Hematopoietic multipotent progenitor cell treated with erythropoietin and hydrocortisone succinate and interleukin-3 and kit ligand, for 17 days (in vitro differentiated cells): ENCODE measurements at regions not wholly inside any gene's neighbourhood (a gene's known extent, or its start where the extent isn't known, plus 50 kb on each side); places are given as distances from the start of the nearest gene placed in this dataset.
A peak's percentile ranks its signal among the peaks of the same experiment; 100 is the strongest.

ENCODE experiments used
- DNase-seq: peaks from one replicate; pipeline ENCODE4 v3.0.0-alpha.2; 2015; ENCODE audit warnings: low spot score

DNA sequence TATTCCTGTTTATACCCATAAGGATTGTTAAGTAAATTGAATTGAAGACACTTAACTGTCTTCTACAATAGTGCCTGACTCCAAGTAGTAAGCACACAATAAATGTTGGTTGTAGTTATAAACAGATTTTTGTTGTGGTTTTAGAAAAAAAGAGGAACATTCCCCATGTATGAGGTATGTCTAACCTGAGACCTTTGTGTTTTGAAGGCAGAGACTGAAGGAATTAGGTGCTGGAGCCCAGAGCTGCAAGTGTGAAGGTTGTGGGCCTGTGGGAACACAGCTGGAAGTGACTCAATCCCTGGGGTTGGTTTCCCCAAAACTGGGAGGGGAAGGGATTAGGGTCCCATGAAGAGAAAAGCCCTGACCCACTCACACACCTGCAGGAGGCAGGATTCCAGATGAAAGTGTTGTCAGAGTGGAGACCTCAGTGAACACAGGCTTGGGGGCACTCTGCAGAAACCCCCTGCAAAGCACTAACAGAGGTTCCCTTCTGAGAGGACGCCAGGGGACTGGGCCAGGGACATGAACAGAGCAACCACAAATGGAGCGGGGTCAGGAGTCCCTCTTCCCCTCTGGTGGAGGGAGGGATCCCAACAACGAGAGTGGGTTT, 265.1 kb upstream of the KLF14 start:
- DNase-seq: no peak

DNA sequence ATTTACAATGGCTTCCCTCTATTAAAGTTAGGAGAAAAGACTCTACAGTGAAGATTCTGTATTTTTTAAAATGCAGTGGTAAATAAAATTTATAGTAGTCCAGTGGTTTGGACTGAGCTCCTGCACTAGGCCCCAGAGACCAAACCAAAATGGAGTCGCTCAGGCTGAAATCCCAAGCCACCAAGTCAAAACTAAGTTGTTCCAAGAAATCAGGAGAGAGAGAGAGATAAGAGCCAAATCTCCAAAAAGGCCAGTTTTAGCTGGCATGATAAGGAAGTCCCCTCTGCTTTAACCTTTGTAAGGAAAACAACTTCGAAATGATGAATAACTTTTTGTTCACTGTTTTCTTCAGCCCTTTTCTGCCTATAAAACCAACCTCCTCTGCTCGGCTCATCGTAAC, 265.9 kb upstream of the KLF14 start:
- DNase-seq: no peak

DNA sequence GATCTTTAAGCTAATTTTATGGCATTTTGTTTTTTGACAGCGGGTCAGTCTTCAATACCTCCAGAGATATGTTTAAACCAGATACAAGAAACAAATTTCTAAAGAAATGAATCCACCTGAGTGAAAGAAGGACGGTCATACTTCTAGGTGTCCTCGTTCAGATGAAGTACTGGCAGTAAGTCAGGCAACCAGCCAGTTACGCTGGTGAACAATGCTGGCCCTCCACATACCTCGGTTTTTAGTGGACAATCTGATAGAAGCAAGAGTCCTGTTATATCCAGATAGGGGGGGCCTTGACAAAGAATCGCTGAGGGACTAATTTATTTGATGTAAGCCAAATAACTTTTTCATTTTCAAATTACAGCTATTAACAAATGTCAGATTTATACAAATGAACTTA, 266.4 kb upstream of the KLF14 start:
- DNase-seq: no peak

DNA sequence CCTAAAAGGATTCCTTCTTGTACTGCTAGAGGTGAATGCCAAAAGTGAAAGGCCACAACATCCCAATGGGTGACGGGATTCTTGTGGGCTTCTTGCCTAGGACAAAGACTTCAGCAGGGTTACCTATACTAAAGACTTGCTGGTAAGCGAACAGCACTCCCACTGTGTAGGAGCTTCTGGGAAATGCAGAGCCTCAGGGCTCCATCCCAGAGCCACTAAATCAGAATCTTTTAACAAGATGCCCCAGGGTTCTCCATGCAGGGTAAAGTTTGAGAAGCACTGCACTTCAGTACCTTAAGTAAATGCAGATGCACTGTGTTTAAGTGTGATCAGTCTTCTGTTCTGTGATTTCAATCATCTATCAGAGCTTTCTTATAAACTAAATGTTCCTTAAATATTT, 266.9 kb upstream of the KLF14 start:
- DNase-seq: no peak

DNA sequence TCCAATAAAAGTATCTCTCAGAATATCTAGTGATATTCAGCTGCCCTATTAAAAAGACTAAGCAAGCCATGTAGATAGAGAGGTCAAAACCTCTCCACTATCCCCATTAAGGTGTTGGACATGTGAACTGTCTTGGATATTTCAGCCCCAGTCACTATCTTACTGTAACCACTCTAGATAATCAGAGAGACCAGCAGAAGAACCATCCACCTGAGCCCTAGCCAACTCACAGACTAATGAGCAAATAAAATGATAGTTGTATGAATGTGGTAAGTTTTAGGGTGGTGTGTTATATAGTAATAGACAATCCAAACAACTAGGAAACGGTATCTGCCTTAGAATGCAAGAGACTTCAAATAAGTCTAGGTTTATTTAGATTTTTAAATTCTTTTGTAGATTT, 268.6 kb upstream of the KLF14 start:
- no peak for DNase-seq

DNA sequence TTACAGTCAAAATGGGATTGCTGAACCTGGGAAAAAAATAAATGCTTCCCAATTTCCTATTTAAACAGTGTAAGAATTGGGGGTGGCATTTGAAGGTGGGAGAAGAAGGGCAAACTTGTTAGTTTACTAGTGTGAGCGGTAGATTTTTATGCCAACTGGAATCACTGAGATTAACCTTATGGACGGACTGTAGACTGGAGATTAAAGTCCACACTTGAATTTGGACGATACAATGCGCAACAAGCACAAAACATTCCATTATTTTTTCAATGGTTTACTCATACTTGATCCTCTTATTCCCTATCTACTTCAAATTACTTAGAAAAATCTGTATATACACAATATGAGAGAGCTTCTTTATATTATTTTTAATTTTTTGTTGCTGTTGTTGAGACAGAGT, 269.6 kb upstream of the KLF14 start:
- no peak for DNase-seq

DNA sequence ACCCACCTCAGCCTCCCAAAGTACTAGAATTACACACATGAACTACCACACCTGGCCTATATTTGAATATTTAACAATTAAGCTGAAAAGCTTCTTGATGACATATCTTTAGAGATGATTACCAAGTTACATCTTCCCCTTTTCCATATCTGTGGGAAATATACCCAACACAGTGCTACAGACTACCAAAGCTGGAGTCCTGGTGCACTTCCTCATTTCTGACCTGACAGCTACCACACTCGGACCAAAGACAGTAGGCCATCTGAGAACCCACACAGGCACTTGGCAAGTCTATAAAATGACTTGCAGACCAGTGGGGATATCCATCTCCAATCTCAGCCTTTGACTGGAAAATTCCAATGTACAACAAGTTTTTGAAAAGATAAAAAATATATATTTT, 270.4 kb upstream of the KLF14 start:
- DNase-seq: no peak

DNA sequence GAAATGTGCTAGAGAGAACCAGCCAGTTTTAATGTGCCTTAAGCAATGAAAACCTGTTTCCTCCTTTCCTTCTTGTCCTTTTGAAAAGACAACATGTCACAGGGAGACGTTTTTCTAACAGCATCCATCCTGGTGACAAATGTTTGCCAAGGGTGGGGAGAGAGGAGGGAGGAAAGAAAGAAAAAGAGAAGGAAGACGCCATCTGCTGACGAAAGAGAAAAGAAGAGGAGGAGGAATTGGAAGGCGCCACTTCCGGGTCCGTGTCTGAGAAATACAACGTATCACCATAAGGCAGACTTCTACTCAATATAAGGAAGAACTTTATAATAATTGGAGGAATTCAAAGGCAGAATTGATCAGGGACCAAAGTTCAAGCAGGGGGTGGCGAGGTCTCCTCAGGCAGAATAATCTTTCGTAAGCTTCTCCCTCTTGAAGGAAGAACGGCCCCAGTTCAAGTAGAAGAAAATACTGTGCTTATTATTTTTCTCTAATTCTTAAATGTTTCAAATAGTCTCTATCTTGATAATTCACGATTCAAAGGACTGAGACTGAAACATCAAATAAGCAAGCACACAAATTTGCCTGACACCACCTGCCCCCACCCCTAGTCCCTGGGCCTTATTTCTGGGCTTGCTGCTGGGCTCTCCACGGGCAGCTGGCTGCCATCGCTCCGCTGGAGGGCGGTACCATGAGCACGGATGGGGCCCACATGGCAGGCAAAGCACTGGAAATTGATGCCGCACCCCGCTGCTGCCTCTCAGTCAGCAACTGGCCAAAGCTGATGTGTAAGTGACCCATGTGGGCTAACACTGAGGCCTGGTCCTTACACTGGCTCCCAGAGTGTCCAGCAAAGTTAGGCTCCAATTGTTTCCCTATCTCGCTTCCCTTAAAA, 273.7 kb upstream of the KLF14 start:
- DNase-seq: peak; percentile 72

DNA sequence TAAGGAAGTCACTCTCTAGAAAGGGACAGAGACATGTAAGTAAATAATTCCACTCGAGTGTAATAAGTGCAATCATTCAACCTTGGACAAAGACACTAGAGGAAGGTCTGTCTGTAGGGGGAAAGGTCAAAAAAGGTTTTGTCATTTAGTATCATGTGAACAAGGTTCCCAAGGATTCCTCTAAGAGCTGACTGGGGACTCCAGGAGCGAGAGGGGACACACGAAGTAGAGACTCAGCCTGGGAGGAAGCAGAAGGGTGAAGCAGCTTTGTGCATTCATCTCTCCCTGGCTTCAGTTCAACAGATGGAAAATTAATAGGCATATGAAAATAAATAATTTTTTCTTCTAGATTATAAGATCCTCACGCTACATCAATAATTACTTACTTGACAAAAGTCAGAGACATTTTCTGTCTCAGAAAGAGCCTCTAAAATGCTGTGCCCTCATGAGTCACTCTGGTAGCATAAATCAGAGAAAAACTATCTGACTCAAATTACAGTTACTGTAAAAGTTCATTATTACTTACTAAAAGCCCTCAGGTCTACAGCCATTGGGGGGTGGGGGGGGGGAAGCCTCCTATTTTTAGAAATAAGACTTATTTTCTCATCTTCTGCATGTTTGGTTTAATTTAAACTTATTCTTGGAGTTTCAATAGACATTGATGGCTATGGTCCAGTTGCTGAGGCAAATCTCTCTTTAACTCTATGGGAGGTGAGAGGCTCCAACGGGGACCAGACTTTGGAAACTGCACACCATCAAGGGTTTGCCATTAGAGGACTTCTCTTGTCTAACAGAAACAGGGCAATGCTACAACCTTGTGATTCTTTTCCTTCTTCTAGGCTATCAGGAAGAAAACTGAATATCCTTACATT, 275.1 kb upstream of the KLF14 start:
- DNase-seq: no peak

DNA sequence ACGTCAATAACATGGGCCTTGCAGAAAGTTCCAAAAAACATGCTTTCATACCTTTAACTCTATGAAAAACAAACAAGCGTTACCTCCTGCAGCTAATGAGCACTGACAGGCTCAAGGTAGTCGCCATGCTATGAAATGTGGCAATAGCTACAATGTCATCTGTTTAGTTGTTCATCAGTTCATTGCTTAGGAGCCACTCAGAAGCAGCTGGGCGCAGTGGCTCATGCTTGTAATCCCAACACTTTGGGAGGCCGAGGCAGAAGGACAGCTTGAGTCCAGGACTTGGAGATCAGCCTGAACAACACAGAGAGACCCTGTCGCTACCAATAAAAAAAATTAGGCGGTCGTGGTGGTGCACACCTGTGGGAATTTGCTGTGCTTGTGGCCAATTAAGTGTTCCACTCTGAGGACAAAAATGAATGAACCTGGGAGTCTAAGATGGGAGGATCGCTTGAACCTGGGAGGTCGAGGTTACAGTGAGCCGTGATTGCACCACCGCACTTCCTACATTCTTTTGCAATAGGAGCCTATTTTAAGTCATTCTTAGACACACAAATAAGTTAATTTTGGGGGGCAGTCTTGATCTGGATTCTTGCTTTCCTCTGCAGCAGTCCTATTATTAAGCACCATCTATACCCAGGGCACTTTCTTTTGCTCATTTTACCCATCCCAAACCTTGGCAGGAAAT, 276.2 kb upstream of the KLF14 start:
- no peak for DNase-seq

DNA sequence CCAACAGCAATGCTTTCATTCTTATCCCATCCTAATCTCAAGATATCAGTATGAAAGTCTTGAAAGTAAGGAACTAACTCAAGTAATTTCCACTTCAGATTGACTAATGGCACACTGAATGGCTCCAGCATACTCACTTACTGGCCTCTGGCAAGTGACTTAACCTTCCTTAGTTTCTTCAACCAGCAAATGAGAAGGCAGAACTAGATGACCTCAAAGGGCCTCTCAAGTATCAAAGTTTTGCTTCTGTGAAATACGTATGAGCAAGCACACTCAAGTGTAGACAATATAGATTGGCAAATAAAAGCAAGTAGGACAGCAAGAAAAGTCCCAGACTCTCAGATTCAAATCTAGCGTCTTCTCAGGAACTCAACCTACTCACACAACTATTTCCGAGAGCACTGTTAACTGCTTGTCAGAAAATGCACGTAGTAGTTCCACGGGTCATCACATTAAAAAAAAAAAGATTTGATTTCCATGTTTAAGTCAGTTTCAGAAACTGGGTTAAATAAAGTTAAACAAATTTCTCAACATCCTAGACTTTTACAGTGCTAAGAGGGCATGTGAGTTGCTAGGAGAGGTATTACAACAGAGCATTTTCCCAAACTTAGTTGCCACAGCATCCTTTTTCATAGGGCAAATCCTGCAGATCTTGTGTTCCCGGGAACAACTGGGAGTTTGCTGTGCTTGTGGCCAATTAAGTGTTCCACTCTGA, 276.9 kb upstream of the KLF14 start:
- DNase-seq: no peak

DNA sequence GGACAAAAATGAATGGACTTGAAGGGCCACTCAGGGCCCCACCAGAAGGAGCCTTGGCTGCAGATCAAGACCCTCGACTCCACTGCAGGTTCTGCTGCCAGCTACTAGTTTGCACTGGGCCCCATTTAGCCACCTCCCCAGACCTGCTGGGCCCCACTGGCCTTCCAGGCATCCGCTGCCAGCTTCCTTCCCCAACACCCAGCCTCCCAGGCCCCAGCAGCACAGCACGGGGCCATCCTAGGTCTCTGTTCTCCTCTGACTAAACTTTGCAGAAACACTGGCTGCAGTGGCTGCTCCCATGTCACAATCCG, 277.4 kb upstream of the KLF14 start:
- no peak for DNase-seq

DNA sequence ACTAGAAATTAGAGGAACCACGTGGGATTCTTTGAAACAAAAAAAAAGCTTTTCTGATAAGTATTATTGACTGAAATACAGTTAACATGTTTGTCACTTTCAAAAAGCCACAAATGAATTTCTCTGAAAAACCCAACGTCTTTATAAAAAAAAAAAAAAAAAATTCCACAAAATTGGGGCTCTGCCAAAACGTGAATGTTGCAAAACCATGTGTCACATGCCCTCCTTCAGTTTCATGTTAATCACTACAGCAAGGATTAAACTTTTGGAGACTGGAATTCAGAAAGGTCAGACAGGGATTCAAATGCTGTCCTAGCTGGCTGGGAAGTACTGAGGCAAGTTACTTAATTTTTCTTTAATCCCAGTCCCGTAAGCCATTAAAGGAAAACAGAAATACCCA, 278.0 kb upstream of the KLF14 start:
- DNase-seq: peak; percentile 46

DNA sequence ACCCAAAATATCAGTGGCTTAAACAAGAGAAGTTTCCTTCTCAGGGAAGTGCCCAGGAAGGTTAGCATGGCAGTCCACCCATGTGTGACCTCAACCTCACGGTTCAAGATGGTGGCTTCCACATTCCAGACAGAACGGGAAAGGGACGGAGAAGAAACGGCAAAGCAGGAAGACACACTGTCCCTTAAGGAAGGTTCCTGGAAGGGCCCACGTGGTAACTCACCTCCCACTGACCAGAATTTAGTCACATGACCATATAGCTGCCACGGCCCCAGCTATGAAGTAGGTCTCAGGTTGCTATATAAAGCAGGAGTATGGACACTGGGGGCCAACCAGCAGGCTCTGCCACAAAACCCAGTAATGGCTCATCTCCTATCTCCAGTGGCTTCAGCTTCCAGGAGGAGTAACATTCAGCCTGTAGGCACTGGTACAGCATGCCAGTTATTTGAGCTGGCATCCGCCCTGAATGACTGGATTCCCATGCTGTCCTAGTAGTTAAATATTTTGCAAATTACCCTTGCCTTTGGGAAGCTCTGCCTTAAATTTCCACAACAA, 278.5 kb upstream of the KLF14 start:
- DNase-seq: no peak

DNA sequence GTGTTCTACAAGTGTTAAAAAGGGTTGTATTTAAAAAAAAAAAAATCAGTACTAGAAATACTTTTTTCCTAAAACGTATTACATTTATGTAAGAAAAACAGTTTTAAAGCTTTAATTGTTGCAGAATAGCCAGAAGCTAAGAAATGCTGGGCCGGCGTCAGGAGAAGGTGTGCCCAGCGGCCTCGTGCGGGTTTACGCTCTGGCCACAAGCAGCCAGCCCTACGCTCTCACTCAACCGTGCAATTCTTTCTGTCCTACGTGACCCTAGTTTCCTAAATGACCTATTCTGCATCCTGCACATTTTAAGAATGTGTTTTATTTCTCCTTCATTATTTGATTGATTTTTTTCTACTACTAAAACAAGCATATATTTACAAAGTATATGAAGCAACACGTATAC, 279.7 kb upstream of the KLF14 start:
- no peak for DNase-seq

DNA sequence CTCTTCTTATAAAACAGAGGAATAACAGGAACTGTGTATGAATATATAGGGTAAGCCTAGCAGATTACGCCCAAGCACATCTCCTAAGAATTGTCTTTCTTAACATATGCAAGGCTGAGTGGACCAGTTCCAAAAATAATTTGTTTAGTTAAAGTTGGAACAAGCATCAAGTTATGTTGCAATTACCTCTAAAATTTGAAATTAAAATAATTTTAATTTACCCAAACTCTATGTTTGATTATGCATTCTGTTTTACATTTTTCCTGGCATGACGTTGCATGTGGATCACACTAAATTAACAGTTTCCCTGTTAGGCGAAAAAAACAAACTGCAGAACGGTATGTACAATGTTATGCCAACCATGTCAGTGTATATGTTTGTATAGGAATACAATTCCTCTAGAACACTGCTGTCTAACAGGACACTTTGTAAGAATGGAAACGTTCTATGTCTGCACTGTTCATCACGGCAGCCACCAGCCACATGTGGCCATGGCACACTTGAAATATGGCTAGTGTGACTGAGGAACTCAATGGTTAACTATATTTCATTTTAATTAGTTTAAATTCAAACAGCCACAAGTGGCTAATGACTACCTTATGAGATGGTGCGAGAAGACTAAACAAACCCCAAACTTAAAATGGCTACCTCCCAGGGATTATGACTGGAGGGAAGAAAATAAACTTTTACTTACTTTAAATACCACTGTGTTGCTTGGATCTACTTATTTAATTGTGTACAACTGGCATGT, 281.1 kb upstream of the KLF14 start:
- DNase-seq: no peak

DNA sequence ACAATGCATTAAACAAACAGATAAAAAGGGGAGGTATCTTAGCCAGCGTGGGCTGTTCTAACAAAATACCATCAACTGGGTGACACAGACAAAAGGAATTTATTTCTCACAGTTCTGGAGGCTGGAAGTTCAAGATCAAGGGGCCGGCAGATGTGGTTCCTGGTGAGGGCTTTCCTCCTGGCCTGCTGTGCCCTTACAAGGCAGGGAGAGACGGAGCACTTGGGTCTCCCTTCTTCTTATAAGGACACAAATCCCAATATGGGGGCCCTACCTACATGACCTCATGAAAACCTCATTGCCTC, 281.6 kb upstream of the KLF14 start:
- no peak for DNase-seq

DNA sequence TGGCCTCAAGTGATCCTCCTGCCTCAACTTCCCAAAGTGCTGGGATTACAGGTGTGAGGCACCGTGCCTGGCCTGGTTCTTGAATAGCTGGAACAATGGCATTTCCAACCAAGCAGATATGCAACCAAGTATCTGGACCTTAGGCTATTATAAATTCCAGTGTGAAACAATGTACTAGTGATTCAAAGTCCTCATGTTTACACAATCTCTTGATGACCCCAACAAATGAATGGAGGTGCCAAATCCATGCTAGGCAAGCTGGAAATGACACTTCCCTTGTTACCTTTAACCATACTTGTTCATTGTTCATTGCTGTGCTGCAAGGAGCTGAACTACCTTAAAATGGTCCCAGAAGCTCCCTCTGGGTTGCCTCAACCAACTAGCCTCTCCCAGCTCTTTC, 282.2 kb upstream of the KLF14 start:
- DNase-seq: no peak

DNA sequence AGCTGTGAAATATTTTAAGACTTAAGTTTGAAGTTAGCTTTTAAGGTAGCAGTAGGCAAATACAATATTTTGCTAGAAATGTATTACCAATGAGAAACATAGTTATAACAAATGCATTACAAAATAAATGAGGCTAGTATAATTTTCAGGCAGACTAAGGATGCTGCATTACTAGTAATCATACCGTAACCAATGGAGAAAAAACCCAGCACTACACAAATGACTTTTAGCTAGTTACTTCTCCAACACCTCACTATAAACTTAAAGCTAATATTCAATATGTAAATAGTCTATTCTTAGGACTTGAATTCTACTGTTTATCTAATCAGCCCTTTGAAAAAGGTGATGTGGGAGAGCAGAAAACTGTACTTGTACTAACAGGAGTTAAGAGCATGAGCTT, 285.3 kb upstream of the KLF14 start:
- no peak for DNase-seq

DNA sequence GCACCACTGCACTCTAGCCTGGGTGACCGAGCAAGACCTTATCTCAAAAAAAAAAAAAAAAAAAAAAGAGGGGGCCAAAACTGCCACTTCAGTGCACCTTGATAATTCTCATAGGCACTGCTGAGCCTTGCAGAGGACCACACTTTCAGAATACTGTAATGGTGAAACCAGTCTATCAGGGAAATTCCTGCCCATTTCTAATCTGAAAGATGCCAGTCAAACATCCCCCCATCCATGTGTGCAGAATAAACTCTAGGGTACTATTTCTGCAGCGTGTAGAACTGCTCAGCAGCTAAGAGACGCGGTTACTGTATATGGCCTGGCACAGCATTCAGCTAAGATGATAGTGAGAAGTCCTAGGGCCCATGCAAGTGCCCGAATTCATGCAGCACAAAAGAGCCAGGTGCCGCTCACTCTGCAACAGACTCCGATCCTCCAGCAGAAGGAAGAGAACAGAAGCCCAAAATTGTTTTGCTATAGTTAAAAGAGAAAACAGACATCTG, 286.8 kb upstream of the KLF14 start:
- no peak for DNase-seq

DNA sequence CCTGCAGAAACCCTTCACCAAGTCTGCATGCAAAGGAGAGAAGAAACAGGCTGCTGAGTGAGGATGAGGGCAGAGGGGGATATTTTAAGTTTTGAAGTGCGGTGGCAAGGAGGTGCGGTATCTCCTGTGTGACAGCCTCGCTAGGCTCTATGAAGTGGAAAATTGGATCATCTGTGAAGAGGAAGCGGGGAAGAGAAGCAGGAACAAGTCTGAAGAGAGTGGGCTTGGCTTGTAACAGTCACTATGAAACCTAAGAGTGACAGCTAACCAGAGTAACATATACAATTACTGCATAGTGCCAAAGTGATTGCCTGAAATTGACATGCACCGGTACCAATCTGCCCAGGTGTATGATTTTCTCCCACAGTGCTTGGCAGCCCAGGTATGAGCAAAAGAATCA, 287.5 kb upstream of the KLF14 start:
- no peak for DNase-seq
